Right ventricle myocardium superior (tissue), 1 donor: ENCODE measurements at regions not wholly inside any gene's neighbourhood (a gene's known extent, or its start where the extent isn't known, plus 50 kb on each side); places are given as distances from the start of the nearest gene placed in this dataset.
"Not testable (repeated sequence)": the region's sequence is repeated elsewhere in the genome, so short reads cannot be mapped to it uniquely, and the experiment has no call there.

Source experiments
- ATAC-seq: fragments of 200-7000 bp; cut with Tn5 transposase; one replicate; pipeline ENCODE4 v1.9.1; 2020; ENCODE audit warnings: mild to moderate bottlenecking; ENCODE audit not compliant: poor library complexity
- DNase-seq: peaks from one replicate; pipeline ENCODE4 v3.0.0-alpha.2; 2020
- intact Hi-C: fragments of 100-400 bp; cut with DNase I; formaldehyde crosslinking; loops from one replicate; pipeline ENCODE4 v1.11.2; 2022
- donor health status: DM: no; HTN: yes; CAD: no; lungs with severe emphysema.

DNA sequence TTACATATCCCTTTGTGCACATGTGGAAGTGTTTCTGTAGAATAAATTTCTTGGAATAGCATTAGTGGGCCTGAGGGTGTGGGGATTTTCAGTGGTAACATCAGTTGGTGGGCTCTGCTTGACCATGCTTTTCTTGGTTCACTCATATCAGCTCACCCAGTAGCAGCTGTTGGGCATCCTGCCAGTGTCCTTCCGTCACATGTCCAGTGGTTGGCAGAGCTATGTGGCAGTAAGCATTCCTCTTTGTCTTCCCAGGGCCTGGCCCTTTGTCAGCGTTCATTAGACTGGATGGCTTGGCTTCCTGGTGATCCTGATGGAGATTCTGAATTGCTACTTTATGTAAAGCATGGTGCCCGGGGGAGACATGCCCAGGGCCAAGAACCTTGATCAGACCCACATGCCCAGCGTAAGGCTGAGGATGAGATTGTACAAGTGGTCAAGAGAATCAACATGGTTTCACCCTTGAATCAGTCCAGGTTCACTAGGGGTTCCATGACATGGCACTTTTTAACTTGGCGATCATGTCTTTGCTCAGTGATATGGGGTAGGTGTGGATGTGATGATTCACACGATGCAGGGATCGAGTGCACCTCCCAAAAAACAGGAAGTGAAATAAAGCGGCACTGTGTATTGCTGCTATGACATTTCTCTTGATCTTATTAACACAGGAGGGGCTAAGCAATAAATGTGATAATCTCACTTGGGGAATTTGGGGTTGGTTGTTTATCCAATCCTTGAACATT lies 72.1 kb upstream of the IGFBP7 start:
- DNase-seq = peak; percentile 74
- peak; percentile 89 for ATAC-seq
- intact Hi-C loops = no loop called here

DNA sequence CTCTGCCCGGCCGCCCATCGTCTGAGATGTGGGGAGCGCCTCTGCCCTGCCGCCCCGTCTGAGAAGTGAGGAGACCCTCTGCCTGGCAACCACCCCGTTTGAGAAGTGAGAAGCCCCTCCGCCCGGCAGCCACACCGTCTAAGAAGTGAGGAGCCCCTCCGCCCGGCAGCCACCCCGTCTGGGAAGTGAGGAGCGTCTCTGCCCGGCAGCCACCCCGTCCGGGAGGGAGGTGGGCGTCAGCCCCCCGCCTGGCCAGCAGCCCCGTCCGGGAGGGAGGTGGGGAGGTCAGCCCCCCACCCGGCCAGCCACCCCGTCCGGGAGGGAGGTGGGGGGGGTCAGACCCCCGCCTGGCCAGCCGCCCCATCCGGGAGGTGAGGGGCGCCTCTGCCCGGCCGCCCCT lies 63.0 kb upstream of the IGFBP7 start:
- ATAC-seq, DNase-seq: not testable (repeated sequence)

DNA sequence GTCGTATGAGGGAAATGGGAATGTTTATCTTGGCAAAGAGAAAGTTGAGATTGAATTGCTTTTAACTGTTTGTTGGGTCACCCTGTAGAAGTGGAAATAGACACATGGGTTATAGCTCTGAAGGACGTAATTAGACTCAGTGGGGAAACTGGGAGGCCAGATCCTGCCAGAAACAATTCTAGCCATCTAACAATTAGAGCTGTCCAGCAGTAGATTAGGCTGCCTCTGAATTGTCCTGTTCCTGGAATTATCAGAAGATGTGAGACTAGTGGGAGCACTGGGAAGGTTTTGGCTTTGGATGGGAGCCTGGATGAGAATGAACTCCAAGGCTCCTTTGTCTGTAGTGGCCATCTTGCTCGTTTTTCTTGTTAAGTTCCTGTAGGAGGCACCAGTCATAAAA lies 61.9 kb upstream of the IGFBP7 start:
- ATAC-seq = no peak
- intact Hi-C loops = no loop called here
- DNase-seq = no peak

More for the DNA sequence above, 63.0 kb upstream of the IGFBP7 start:
- intact Hi-C loops = not testable (repeated sequence)

DNA sequence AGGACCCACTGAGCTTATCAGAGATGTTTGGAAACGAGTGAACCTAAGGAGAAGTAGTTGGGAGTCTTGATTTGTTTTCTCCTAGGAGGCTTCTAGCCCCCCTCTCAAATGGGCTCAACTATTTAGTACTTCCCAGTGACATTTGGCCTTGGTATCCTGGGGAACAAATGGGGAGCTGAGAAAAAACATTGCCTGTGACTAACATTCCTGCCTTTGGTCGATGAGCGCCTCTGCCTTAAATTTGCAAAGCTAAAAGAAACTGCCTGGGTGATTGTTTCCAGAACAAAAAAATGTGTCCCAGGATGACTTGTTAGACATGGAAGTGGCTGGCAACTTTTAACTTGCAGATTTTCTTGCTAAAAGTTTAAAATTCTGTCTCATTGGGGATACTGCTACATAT lies 58.8 kb upstream of the IGFBP7 start:
- no peak for DNase-seq
- no peak for ATAC-seq
- intact Hi-C loops = loop anchor here (10.0 kb wide), 1 partner anchor 566 kb away; no protein-coding TSS in a partner anchor

- DNase-seq (peak; percentile 90), ATAC-seq (peak; percentile 98)
- intact Hi-C loops = loop anchor here (5.0 to 10.0 kb wide), 3 partner anchors 126 to 571 kb away; no protein-coding TSS in a partner anchor
Observed at GRCh38 chr4:57163530-57164459, 53.6 kb upstream of the IGFBP7 start.

- DNase-seq (no peak), ATAC-seq (no peak)
- intact Hi-C loops = loop anchor here (5.0 to 10.0 kb wide), 3 partner anchors 125 to 572 kb away; no protein-coding TSS in a partner anchor
Observed at GRCh38 chr4:57162499-57163019, 52.4 kb upstream of the IGFBP7 start.
